HG03520 (cell line): ENCODE measurements at regions not wholly inside any gene's neighbourhood (a gene's known extent, or its start where the extent isn't known, plus 50 kb on each side); places are given as distances from the start of the nearest gene placed in this dataset.
"Not testable (repeated sequence)": the region's sequence is repeated elsewhere in the genome, so short reads cannot be mapped to it uniquely, and the experiment has no call there.

Source experiments
- ATAC-seq: cut with Tn5 transposase; IDR thresholded peaks from one replicate; pipeline ENCODE4 v1.9.1; 2021; ENCODE audit warnings: mild to moderate bottlenecking, moderate library complexity; ENCODE audit not compliant: unreplicated experiment

GRCh38 chr11:80733790-80734189 is 1293.0 kb upstream of the TENM4 start:
- no peak for ATAC-seq

GRCh38 chr11:80733361-80733760 is 1292.5 kb upstream of the TENM4 start:
- ATAC-seq = no peak

- peak; percentile 82 for ATAC-seq
These were observed 1286.5 kb upstream of the TENM4 start for GRCh38 chr11:80727315-80727714.

GRCh38 chr11:80726236-80726635 is 1285.4 kb upstream of the TENM4 start:
- ATAC-seq = no peak

- ATAC-seq = no peak
These were observed 1283.5 kb upstream of the TENM4 start for GRCh38 chr11:80724366-80724765.

GRCh38 chr11:80722629-80723028 is 1281.8 kb upstream of the TENM4 start:
- ATAC-seq = no peak

GRCh38 chr11:80720295-80720694 is 1279.5 kb upstream of the TENM4 start:
- no peak for ATAC-seq

- ATAC-seq = no peak
These were observed 1278.4 kb upstream of the TENM4 start for GRCh38 chr11:80719292-80719646.

GRCh38 chr11:80718611-80719291 is 1277.9 kb upstream of the TENM4 start:
- no peak for ATAC-seq

GRCh38 chr11:80702264-80702663 is 1261.4 kb upstream of the TENM4 start:
- no peak for ATAC-seq

- no peak for ATAC-seq
These were observed 1259.6 kb upstream of the TENM4 start for GRCh38 chr11:80700386-80700785.

GRCh38 chr11:80699406-80700177 is 1258.8 kb upstream of the TENM4 start:
- ATAC-seq = not testable (repeated sequence)

- no peak for ATAC-seq
These were observed 1257.8 kb upstream of the TENM4 start for GRCh38 chr11:80698637-80699036.

- no peak for ATAC-seq
These were observed 1253.6 kb upstream of the TENM4 start for GRCh38 chr11:80694385-80694784.

- no peak for ATAC-seq
These were observed 1247.1 kb upstream of the TENM4 start for GRCh38 chr11:80687941-80688340.

GRCh38 chr11:80686889-80687288 is 1246.1 kb upstream of the TENM4 start:
- no peak for ATAC-seq

GRCh38 chr11:80673566-80673965 is 1232.7 kb upstream of the TENM4 start:
- ATAC-seq = no peak

- no peak for ATAC-seq
These were observed 1228.8 kb upstream of the TENM4 start for GRCh38 chr11:80669620-80670019.

GRCh38 chr11:80668039-80668438 is 1227.2 kb upstream of the TENM4 start:
- no peak for ATAC-seq

- ATAC-seq = no peak
These were observed 1215.0 kb upstream of the TENM4 start for GRCh38 chr11:80655834-80656233.

GRCh38 chr11:80650966-80651365 is 1210.1 kb upstream of the TENM4 start:
- ATAC-seq = no peak

- no peak for ATAC-seq
These were observed 1208.4 kb upstream of the TENM4 start for GRCh38 chr11:80649186-80649585.

- ATAC-seq = no peak
These were observed 1197.5 kb upstream of the TENM4 start for GRCh38 chr11:80638296-80638695.
